Ishikawa (cell line): ENCODE measurements at regions not wholly inside any gene's neighbourhood (a gene's known extent, or its start where the extent isn't known, plus 50 kb on each side); places are given as distances from the start of the nearest gene placed in this dataset.

Experiments used
- EGR1 ChIP-seq: IDR thresholded peaks from 2 replicates; pipeline ENCODE4 v1.6.1; 2012
- EP300 ChIP-seq: IDR thresholded peaks from 2 replicates; pipeline ENCODE4 v1.6.1; 2012; ENCODE audit warnings: borderline replicate concordance

DNA sequence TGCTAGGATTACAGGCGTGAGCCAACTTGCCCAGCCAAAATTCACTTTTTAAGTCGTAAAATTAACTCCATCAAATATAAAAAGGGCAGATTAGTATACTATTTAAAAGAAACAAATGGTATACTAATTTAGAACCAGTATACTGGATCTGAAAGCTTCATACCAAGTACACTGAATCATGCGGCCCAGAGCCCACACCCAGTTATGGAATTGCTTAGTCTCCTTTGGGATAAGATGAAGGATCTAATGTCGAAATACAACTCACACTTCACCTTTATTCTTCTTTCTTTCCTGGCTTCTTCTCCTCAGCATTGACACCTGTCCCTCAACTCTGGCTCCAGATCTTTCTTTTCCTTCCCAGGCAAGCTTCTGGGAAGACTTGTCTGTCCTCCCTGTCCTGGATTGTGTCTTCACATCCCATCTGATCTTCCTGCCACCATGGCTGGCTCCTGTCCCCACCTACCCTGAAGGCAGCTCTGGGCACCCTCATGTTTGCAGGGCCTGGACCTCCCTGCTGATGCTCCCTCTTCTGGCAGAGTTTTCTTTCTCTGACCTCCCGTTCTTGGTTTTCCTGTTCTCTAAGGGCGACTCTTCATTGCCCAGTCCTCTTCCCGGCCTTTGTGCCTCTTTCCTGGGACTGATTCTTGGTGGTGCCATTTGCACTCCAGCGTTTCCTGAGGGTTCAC is 57.8 kb upstream of the CTBP2 start:
- no peak for TF ChIP-seq EGR1
- TF ChIP-seq EP300 = no peak
